ENCODE measurements at regions not wholly inside any gene's neighbourhood (a gene's known extent, or its start where the extent isn't known, plus 50 kb on each side); places are given as distances from the start of the nearest gene placed in this dataset.

GRCh38 chr4:108331905-108332632 lies 163.3 kb upstream of the LEF1 start:
- in situ Hi-C loops (cut with HindIII; ENCODE audit: low sequenced_read_pairs): no loop called here
- no peak for DNase-seq (ENCODE audit: low read depth, low spot score)
- no peak overlapping the region for H3K4me3 ChIP-seq (ENCODE audit: low read depth, low read length)
- no peak for TF ChIP-seq CTCF (IDR thresholded peaks at IDR 0.05; ENCODE audit: low read depth, low read length)

- TF ChIP-seq CTCF (IDR thresholded peaks at IDR 0.05; ENCODE audit: low read depth, low read length): no peak
- in situ Hi-C loops (cut with HindIII; ENCODE audit: low sequenced_read_pairs): no loop called here
These were observed 159.6 kb upstream of the LEF1 start for GRCh38 chr4:108328383-108328732.

GRCh38 chr4:108327642-108328382 lies 159.1 kb upstream of the LEF1 start:
- TF ChIP-seq CTCF (IDR thresholded peaks at IDR 0.05; ENCODE audit: low read depth, low read length): no peak
- in situ Hi-C loops (cut with HindIII; ENCODE audit: low sequenced_read_pairs): no loop called here
- no peak overlapping the region for H3K4me3 ChIP-seq (ENCODE audit: low read depth, low read length)
- DNase-seq (ENCODE audit: low read depth, low spot score): no peak

More at GRCh38 chr4:108328383-108328732, 159.6 kb upstream of the LEF1 start:
- H3K4me3 ChIP-seq (ENCODE audit: low read depth, low read length): no peak overlapping the region
- DNase-seq (ENCODE audit: low read depth, low spot score): no peak

GRCh38 chr4:108325561-108325960 lies 156.8 kb upstream of the LEF1 start:
- in situ Hi-C loops (cut with HindIII; ENCODE audit: low sequenced_read_pairs): no loop called here
- DNase-seq (ENCODE audit: low read depth, low spot score): no peak
- H3K4me3 ChIP-seq (ENCODE audit: low read depth, low read length): no peak overlapping the region
- TF ChIP-seq CTCF (IDR thresholded peaks at IDR 0.05; ENCODE audit: low read depth, low read length): no peak

GRCh38 chr4:108324450-108324849 lies 155.7 kb upstream of the LEF1 start:
- DNase-seq (ENCODE audit: low read depth, low spot score): no peak
- in situ Hi-C loops (cut with HindIII; ENCODE audit: low sequenced_read_pairs): no loop called here
- no peak for TF ChIP-seq CTCF (IDR thresholded peaks at IDR 0.05; ENCODE audit: low read depth, low read length)
- H3K4me3 ChIP-seq (ENCODE audit: low read depth, low read length): no peak overlapping the region

- in situ Hi-C loops (cut with HindIII; ENCODE audit: low sequenced_read_pairs): no loop called here
- no peak overlapping the region for H3K4me3 ChIP-seq (ENCODE audit: low read depth, low read length)
- no peak for DNase-seq (ENCODE audit: low read depth, low spot score)
- TF ChIP-seq CTCF (IDR thresholded peaks at IDR 0.05; ENCODE audit: low read depth, low read length): no peak
These were observed 153.8 kb upstream of the LEF1 start for GRCh38 chr4:108322497-108322896.
